Nephron progenitor cell (in vitro differentiated cells): ENCODE measurements at regions not wholly inside any gene's neighbourhood (a gene's known extent, or its start where the extent isn't known, plus 50 kb on each side); places are given as distances from the start of the nearest gene placed in this dataset.

ENCODE experiments used
- DNase-seq: peaks from one replicate; pipeline ENCODE4 v3.0.0; 2021
- H3K27ac Mint-ChIP-seq: 2 replicates; pipeline ENCODE4 v1.8.0; 2021; ENCODE audit warnings: mild to moderate bottlenecking, moderate library complexity, mixed read lengths
- H3K27me3 Mint-ChIP-seq: 2 replicates; pipeline ENCODE4 v1.8.0; 2021; ENCODE audit warnings: mild to moderate bottlenecking, low read depth, mixed read lengths; ENCODE audit not compliant: poor library complexity
- H3K36me3 Mint-ChIP-seq: 2 replicates; pipeline ENCODE4 v1.8.0; 2021; ENCODE audit warnings: low read depth, mixed read lengths
- H3K4me1 Mint-ChIP-seq: 2 replicates; pipeline ENCODE4 v1.8.0; 2021; ENCODE audit warnings: mixed read lengths
- H3K4me3 Mint-ChIP-seq: 2 replicates; pipeline ENCODE4 v1.8.0; 2021; ENCODE audit warnings: mild to moderate bottlenecking, moderate library complexity, mixed read lengths
- H3K9me3 Mint-ChIP-seq: 2 replicates; pipeline ENCODE4 v1.8.0; 2021; ENCODE audit warnings: mild to moderate bottlenecking, moderate library complexity, mixed read lengths
- CTCF ChIP-seq: fragments of 200-600 bp; sonication (generic); IDR thresholded peaks from 2 replicates; pipeline ENCODE4 v1.5.0; 2021; ENCODE audit warnings: antibody characterized with exemption

DNA sequence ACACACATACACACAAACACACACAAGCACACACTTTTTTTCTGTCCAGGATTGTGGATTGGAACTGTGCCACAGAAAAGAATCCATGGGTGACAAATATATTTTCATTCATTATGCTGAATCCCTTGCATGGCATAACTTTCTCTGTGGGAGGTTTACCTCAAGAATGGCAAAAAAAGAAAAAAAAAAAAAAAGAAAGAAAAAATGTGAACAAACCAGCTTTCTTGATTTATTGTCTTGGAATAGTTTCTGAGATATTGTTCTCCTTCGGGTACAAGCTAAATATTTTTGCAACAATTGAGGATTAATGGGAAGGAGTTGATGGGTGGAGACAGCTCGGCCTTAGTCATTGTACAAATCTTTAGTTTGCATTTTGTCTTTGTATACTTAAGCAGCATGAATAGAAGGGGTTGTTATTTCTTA, 153.1 kb downstream of the GMNC start:
- H3K4me3 Mint-ChIP-seq: no peak overlapping the region
- no peaks in the 10 kb centered on the region for H3K9me3 Mint-ChIP-seq
- TF ChIP-seq CTCF: no peak
- no peaks in the 10 kb centered on the region for H3K27me3 Mint-ChIP-seq
- H3K4me1 Mint-ChIP-seq: peaks cover 10% of the 10 kb centered on the region
- DNase-seq: no peak
- H3K36me3 Mint-ChIP-seq: no peaks in the 10 kb centered on the region
- no peak overlapping the region for H3K27ac Mint-ChIP-seq
